Endothelial cell of umbilical vein (primary cell): ENCODE measurements at regions not wholly inside any gene's neighbourhood (a gene's known extent, or its start where the extent isn't known, plus 50 kb on each side); places are given as distances from the start of the nearest gene placed in this dataset.

Experiments used
- CTCF ChIP-seq, 2 donors: IDR thresholded peaks; 1 replicate in 1 of 2; 2 replicates in 1 of 2; pipeline ENCODE4 v1.5.1; 2011; ENCODE audit warnings: low read length in 2 of 2, mild to moderate bottlenecking in 2 of 2, moderate library complexity in 2 of 2, control low read depth in 1 of 2, inconsistent platforms in 1 of 2, low read depth in 1 of 2; ENCODE audit not compliant: insufficient read depth in 1 of 2; ENCODE audit errors: extremely low read depth in 1 of 2
- EZH2 ChIP-seq: IDR thresholded peaks from 2 replicates; pipeline ENCODE4 v1.6.1; 2012; ENCODE audit warnings: borderline replicate concordance, low read depth, mild to moderate bottlenecking, moderate library complexity, low read length, inconsistent platforms; ENCODE audit not compliant: severe bottlenecking
- FOS ChIP-seq: IDR thresholded peaks from 2 replicates; pipeline ENCODE4 v1.6.1; 2011; ENCODE audit warnings: mild to moderate bottlenecking, low read length, moderate library complexity, borderline replicate concordance; ENCODE audit not compliant: insufficient read depth
- GATA2 ChIP-seq: IDR thresholded peaks from 2 replicates; pipeline ENCODE4 v1.7.0; 2011; ENCODE audit warnings: low read depth, mild to moderate bottlenecking, moderate library complexity, mixed read lengths, low read length; ENCODE audit not compliant: insufficient read length, insufficient read depth
- JUN ChIP-seq: IDR thresholded peaks from 2 replicates; pipeline ENCODE4 v1.6.1; 2011; ENCODE audit warnings: borderline replicate concordance, low read depth; ENCODE audit not compliant: insufficient read length, insufficient read depth
- MAX ChIP-seq: IDR thresholded peaks from 2 replicates; pipeline ENCODE4 v1.6.1; 2011; ENCODE audit not compliant: insufficient read depth, insufficient read length
- MYC ChIP-seq: IDR thresholded peaks from one replicate; pipeline ENCODE4 v1.6.1; 2011; ENCODE audit warnings: mild to moderate bottlenecking, low read depth, low read length
- POLR2A ChIP-seq: IDR thresholded peaks from 2 replicates; pipeline ENCODE4 v1.6.1; 2012; ENCODE audit warnings: low read depth, mild to moderate bottlenecking, control low read depth, low read length
- POLR2AphosphoS5 ChIP-seq: IDR thresholded peaks from 2 replicates; pipeline ENCODE4 v1.6.1; 2012; ENCODE audit warnings: low read depth, mild to moderate bottlenecking, control low read depth, low read length, moderate library complexity; ENCODE audit not compliant: insufficient read depth

- TF ChIP-seq FOS (no peak), CTCF (IDR thresholded peaks at IDR 0.05; ENCODE audit: extremely low read depth in 1 of 2, insufficient read depth in 1 of 2, low read depth in 1 of 2, low read length in 2 of 2) (no peak), POLR2A (no peak), GATA2 (no peak), MAX (no peak), EZH2 (no peak), POLR2AphosphoS5 (no peak), MYC (no peak), JUN (no peak)
Measured at GRCh38 chr11:121877152-121877551, 238.9 kb downstream of the BLID start.
